Endothelial cell of umbilical vein (primary cell): ENCODE measurements at regions not wholly inside any gene's neighbourhood (a gene's known extent, or its start where the extent isn't known, plus 50 kb on each side); places are given as distances from the start of the nearest gene placed in this dataset.

Source experiments
- BruUV-seq: library from RNA; stranded (reverse); fragments of 400-500 nt; replicated peaks from 2 replicates; lab custom pipeline; 2021; lab: Mats Ljungman, UMichigan
- CTCF ChIA-PET: fragments of 300-600, 350-600 bp; sonication (Branson Sonifier 250); formaldehyde crosslinking; loops from one replicate; lab custom pipeline; 2021; ENCODE audit warnings: antibody characterized with exemption, inconsistent platforms; lab: Charles Lee
- POLR2A ChIA-PET: fragments of 300-600, 350-600 bp; sonication (Branson Sonifier 250); formaldehyde crosslinking; loops from one replicate; lab custom pipeline; 2021; ENCODE audit warnings: antibody characterized with exemption, inconsistent platforms; lab: Charles Lee
- DNase-seq: peaks from one replicate; pipeline ENCODE4 v3.0.0-alpha.2; 2011; ENCODE audit warnings: low read depth, low spot score
- FAIRE-seq: peaks from 2 replicates; lab custom pipeline; 2011; peaks lifted over from hg19 to GRCh38; lab: Jason Lieb, UNC
- H2AFZ ChIP-seq: 2 replicates; pipeline ENCODE4 v1.6.0; 2012; ENCODE audit warnings: low read depth, low read length, control low read depth, inconsistent platforms
- H3K27ac ChIP-seq: 2 replicates; pipeline ENCODE4 v1.5.1; 2011; ENCODE audit warnings: low read depth, mild to moderate bottlenecking, control low read depth, low read length, moderate library complexity; ENCODE audit not compliant: insufficient read depth
- H3K27me3 ChIP-seq, 2 experiments: 2 replicates each; pipeline versions ENCODE4 v1.6.0 to v1.6.1; 2011; ENCODE audit warnings: low read length in 2 of 2, mixed read lengths in 1 of 2; ENCODE audit not compliant: control insufficient read depth in 2 of 2, insufficient read depth in 2 of 2
- H3K36me3 ChIP-seq, 2 experiments: 2 replicates in 1 of 2; 3 replicates in 1 of 2; pipeline ENCODE4 v1.5.1; 2011; ENCODE audit warnings: low read length in 2 of 2, mild to moderate bottlenecking in 1 of 2, moderate library complexity in 1 of 2; ENCODE audit not compliant: control insufficient read depth in 2 of 2, insufficient read depth in 2 of 2; ENCODE audit errors: extremely low read depth in 1 of 2
- H3K4me1 ChIP-seq: 3 replicates; pipeline ENCODE4 v1.5.1; 2011; ENCODE audit warnings: mild to moderate bottlenecking, low read length; ENCODE audit not compliant: control insufficient read depth, insufficient read depth; ENCODE audit errors: extremely low read depth
- H3K4me2 ChIP-seq: 2 replicates; pipeline ENCODE4 v1.6.1; 2011; ENCODE audit warnings: low read length, control low read depth, mixed read lengths; ENCODE audit not compliant: insufficient read depth
- H3K4me3 ChIP-seq, 3 experiments: fragments of 200-600 bp in 1 of 3; sonication (generic), shearing (Covaris generic) in 1 of 3; replicated peaks in 1 of 3; 2 replicates each; pipeline ENCODE4 v1.5.1; 2011 to 2016; ENCODE audit warnings: control low read depth in 3 of 3, low read length in 3 of 3, mild to moderate bottlenecking in 2 of 3, inconsistent platforms in 1 of 3, low read depth in 1 of 3, moderate library complexity in 1 of 3; ENCODE audit not compliant: insufficient read depth in 1 of 3
- H3K79me2 ChIP-seq: 2 replicates; pipeline ENCODE4 v1.6.0; 2012; ENCODE audit warnings: low read length, inconsistent platforms; ENCODE audit not compliant: control insufficient read depth, insufficient read depth
- H3K9ac ChIP-seq: replicated peaks from 2 replicates; pipeline ENCODE3; 2011; ENCODE audit warnings: low read length, control low read depth; ENCODE audit not compliant: insufficient read depth; ENCODE audit errors: extremely low read depth
- H3K9me1 ChIP-seq: replicated peaks from 3 replicates; pipeline ENCODE4 v1.6.0; 2011; ENCODE audit warnings: mild to moderate bottlenecking, low read length; ENCODE audit not compliant: control insufficient read depth, insufficient read depth; ENCODE audit errors: extremely low read depth
- H3K9me3 ChIP-seq: replicated peaks from 2 replicates; pipeline ENCODE4 v1.5.1; 2012; ENCODE audit warnings: low read length, inconsistent platforms; ENCODE audit not compliant: control insufficient read depth, insufficient read depth
- H4K20me1 ChIP-seq: replicated peaks from 2 replicates; pipeline ENCODE3; 2011; ENCODE audit warnings: mild to moderate bottlenecking, low read length; ENCODE audit not compliant: control insufficient read depth, insufficient read depth; ENCODE audit errors: extremely low read depth
- CTCF ChIP-seq, 2 donors: IDR thresholded peaks; 1 replicate in 1 of 2; 2 replicates in 1 of 2; pipeline ENCODE4 v1.5.1; 2011; ENCODE audit warnings: low read length in 2 of 2, mild to moderate bottlenecking in 2 of 2, moderate library complexity in 2 of 2, control low read depth in 1 of 2, inconsistent platforms in 1 of 2, low read depth in 1 of 2; ENCODE audit not compliant: insufficient read depth in 1 of 2; ENCODE audit errors: extremely low read depth in 1 of 2
- EZH2 ChIP-seq: IDR thresholded peaks from 2 replicates; pipeline ENCODE4 v1.6.1; 2012; ENCODE audit warnings: borderline replicate concordance, low read depth, mild to moderate bottlenecking, moderate library complexity, low read length, inconsistent platforms; ENCODE audit not compliant: severe bottlenecking
- FOS ChIP-seq: IDR thresholded peaks from 2 replicates; pipeline ENCODE4 v1.6.1; 2011; ENCODE audit warnings: mild to moderate bottlenecking, low read length, moderate library complexity, borderline replicate concordance; ENCODE audit not compliant: insufficient read depth
- GATA2 ChIP-seq: IDR thresholded peaks from 2 replicates; pipeline ENCODE4 v1.7.0; 2011; ENCODE audit warnings: low read depth, mild to moderate bottlenecking, moderate library complexity, mixed read lengths, low read length; ENCODE audit not compliant: insufficient read length, insufficient read depth
- JUN ChIP-seq: IDR thresholded peaks from 2 replicates; pipeline ENCODE4 v1.6.1; 2011; ENCODE audit warnings: borderline replicate concordance, low read depth; ENCODE audit not compliant: insufficient read length, insufficient read depth
- MAX ChIP-seq: IDR thresholded peaks from 2 replicates; pipeline ENCODE4 v1.6.1; 2011; ENCODE audit not compliant: insufficient read depth, insufficient read length
- MYC ChIP-seq: IDR thresholded peaks from one replicate; pipeline ENCODE4 v1.6.1; 2011; ENCODE audit warnings: mild to moderate bottlenecking, low read depth, low read length
- POLR2A ChIP-seq: IDR thresholded peaks from 2 replicates; pipeline ENCODE4 v1.6.1; 2012; ENCODE audit warnings: low read depth, mild to moderate bottlenecking, control low read depth, low read length
- POLR2AphosphoS5 ChIP-seq: IDR thresholded peaks from 2 replicates; pipeline ENCODE4 v1.6.1; 2012; ENCODE audit warnings: low read depth, mild to moderate bottlenecking, control low read depth, low read length, moderate library complexity; ENCODE audit not compliant: insufficient read depth
- dilution Hi-C: fragments of 300-500 bp; cut with MboI; formaldehyde crosslinking; loops from one replicate; pipeline ENCODE4 v1.15.0; 2019; ENCODE audit warnings: low sequenced_read_pairs; ENCODE audit not compliant: extremely low pct_ligation_motif_present
- intact Hi-C: fragments of 100-400 bp; cut with micrococcal nuclease; formaldehyde crosslinking; loops from one replicate; pipeline ENCODE4 v1.10.0; 2022

GRCh38 chr12:14065616-14066015 is 84.2 kb upstream of the GRIN2B start:
- dilution Hi-C loops (no loop called here), intact Hi-C loops (no loop called here)
- Histone ChIP-seq H3K9me1 (no peaks in the 10 kb centered on the region), H3K4me1 (no peaks in the 10 kb centered on the region), H3K9ac (no peak overlapping the region), H3K27me3 (no peaks in the 10 kb centered on the region), H3K36me3 (no peaks in the 10 kb centered on the region), H3K4me3 (no peak overlapping the region), H3K27ac (no peak overlapping the region), H4K20me1 (no peaks in the 10 kb centered on the region), H3K79me2 (no peaks in the 10 kb centered on the region), H2AFZ (no peak overlapping the region), H3K4me2 (no peak overlapping the region), H3K9me3 (no peaks in the 10 kb centered on the region)
- TF ChIP-seq POLR2AphosphoS5 = no peak
- TF ChIP-seq JUN = no peak
- no peak for TF ChIP-seq CTCF (IDR thresholded peaks at IDR 0.05; ENCODE audit: extremely low read depth in 1 of 2, insufficient read depth in 1 of 2, low read depth in 1 of 2, low read length in 2 of 2)
- no peak for TF ChIP-seq FOS
- FAIRE-seq = no peak
- no peak for DNase-seq
- CTCF ChIA-PET = no interaction called here
- no TSS peak for BruUV-seq
- POLR2A ChIA-PET = no interaction called here

- Histone ChIP-seq H3K27ac (no peak overlapping the region), H3K9me3 (no peaks in the 10 kb centered on the region), H2AFZ (no peak overlapping the region), H3K4me2 (no peak overlapping the region), H4K20me1 (no peaks in the 10 kb centered on the region), H3K9ac (no peak overlapping the region), H3K79me2 (no peaks in the 10 kb centered on the region), H3K9me1 (no peaks in the 10 kb centered on the region), H3K27me3 (no peaks in the 10 kb centered on the region), H3K4me1 (no peaks in the 10 kb centered on the region), H3K4me3 (no peak overlapping the region), H3K36me3 (no peaks in the 10 kb centered on the region)
- BruUV-seq = no TSS peak
- no peak for TF ChIP-seq MAX
- TF ChIP-seq JUN = no peak
- TF ChIP-seq FOS = no peak
- no peak for TF ChIP-seq POLR2AphosphoS5
- TF ChIP-seq CTCF (IDR thresholded peaks at IDR 0.05; ENCODE audit: extremely low read depth in 1 of 2, insufficient read depth in 1 of 2, low read depth in 1 of 2, low read length in 2 of 2) = no peak
- TF ChIP-seq POLR2A = no peak
- TF ChIP-seq MYC = no peak
- TF ChIP-seq EZH2 = no peak
- no peak for TF ChIP-seq GATA2
- dilution Hi-C loops (no loop called here), intact Hi-C loops (no loop called here)
- CTCF ChIA-PET = no interaction called here
- DNase-seq = no peak
- POLR2A ChIA-PET = no interaction called here
- no peak for FAIRE-seq
These were observed 84.6 kb upstream of the GRIN2B start for GRCh38 chr12:14066021-14066420.
